Right cardiac atrium (tissue), 5 donors: ENCODE measurements at regions not wholly inside any gene's neighbourhood (a gene's known extent, or its start where the extent isn't known, plus 50 kb on each side); places are given as distances from the start of the nearest gene placed in this dataset.
"Not testable (repeated sequence)": the region's sequence is repeated elsewhere in the genome, so short reads cannot be mapped to it uniquely, and the experiment has no call there.

Experiments used
- ATAC-seq, 2 donors: fragments of 200-7000 bp; cut with Tn5 transposase; one replicate each; pipeline versions ENCODE4 v1.8.0 to v1.9.1; 2020; ENCODE audit warnings: moderate library complexity in 2 of 2, mild to moderate bottlenecking in 1 of 2
- DNase-seq, 3 donors: peaks; one replicate each; pipeline ENCODE4 v3.0.0-alpha.2; 2020
- H3K27ac ChIP-seq: one replicate; pipeline ENCODE4 v1.5.1; 2013; ENCODE audit warnings: mild to moderate bottlenecking, low read length, control low read depth, moderate library complexity
- H3K27me3 ChIP-seq: one replicate; pipeline ENCODE4 v1.6.1; 2013; ENCODE audit not compliant: control insufficient read depth, insufficient read depth
- H3K4me1 ChIP-seq: one replicate; pipeline ENCODE4 v1.6.1; 2013; ENCODE audit warnings: low read length; ENCODE audit not compliant: control insufficient read depth, insufficient read depth
- H3K4me3 ChIP-seq: one replicate; pipeline ENCODE4 v1.5.1; 2013; ENCODE audit warnings: low read length, control low read depth
- H3K9me3 ChIP-seq: one replicate; pipeline ENCODE4 v1.6.1; 2013; ENCODE audit warnings: low read length; ENCODE audit not compliant: control insufficient read depth
- WGBS: extraction: QIAGEN DNeasy Blood & Tissue Kit; methylation state at CpG from one replicate; pipeline ENCODE4 v1.1.7; 2013; 5-methylcytosine and 5-hydroxymethylcytosine counted together
- intact Hi-C, 4 donors: fragments of 100-400 bp; cut with DNase I; formaldehyde crosslinking; loops; one replicate each; pipeline versions ENCODE4 v1.11.0 to v1.14.0; 2022 to 2023
- donor health status: healthy with polysubstance abuse.
- donor health status: DM: no; HTN: yes; CAD: no.
- donor health status: DM: no; HTN: no; CAD: no.
- donor health status: DM: no; HTN: yes; CAD: no; lungs with severe emphysema.
- donor health status: DM: yes; HTN: yes; CAD: no.

DNA sequence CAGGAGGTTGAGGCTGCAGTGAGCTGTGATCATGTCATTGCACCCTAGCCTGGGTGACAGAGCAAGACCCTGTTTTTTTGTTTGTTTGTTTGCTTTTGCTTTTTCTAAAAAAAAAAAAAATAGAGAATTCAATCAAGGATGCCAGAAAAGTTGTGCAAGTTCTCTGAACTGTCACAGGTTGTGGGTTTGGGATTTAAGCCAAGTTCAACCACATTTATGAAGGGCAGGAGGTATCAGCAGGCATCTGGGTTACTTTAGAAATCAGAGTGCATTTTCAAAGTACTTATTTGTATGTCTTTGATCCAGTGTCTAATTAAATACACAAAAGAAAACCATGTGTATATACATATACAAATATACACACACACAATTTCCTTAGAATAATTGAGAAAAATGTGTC lies 151.2 kb upstream of the MINDY3 start:
- ATAC-seq (no peak), DNase-seq (no peak)
- Histone ChIP-seq H3K9me3 (no peaks in the 10 kb centered on the region), H3K27ac (no peak overlapping the region), H3K4me3 (no peak overlapping the region), H3K4me1 (no peaks in the 10 kb centered on the region), H3K27me3 (no peaks in the 10 kb centered on the region)
- intact Hi-C loops: no loop called here

DNA sequence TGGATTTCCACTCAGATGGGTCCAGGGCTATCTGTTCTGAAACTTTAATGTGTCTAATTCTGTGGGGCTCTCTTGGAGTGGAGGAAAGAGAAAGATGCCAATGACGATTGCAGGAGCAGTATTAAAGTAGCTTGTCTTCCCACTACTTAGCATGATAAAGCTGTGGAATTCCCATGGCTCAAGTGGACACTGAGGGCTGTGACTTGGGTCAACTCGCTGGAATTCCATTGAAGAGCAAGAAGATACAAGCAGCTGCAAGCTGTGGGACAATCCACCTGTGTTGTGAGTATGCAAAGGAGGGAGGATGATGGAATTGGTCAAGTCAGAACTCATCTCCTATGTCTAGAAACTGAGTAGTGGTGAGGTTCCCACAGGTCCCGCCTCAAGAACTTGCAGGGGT lies 154.2 kb upstream of the MINDY3 start:
- H3K4me3 ChIP-seq: no peak overlapping the region
- H3K9me3 ChIP-seq: no peaks in the 10 kb centered on the region
- ATAC-seq (no peak), DNase-seq (no peak)
- H3K27me3 ChIP-seq: no peaks in the 10 kb centered on the region
- intact Hi-C loops: no loop called here
- H3K27ac ChIP-seq: no peak overlapping the region
- H3K4me1 ChIP-seq: no peaks in the 10 kb centered on the region
- 59% methylated on average over 3 of the region's 3 CpGs for WGBS

DNA sequence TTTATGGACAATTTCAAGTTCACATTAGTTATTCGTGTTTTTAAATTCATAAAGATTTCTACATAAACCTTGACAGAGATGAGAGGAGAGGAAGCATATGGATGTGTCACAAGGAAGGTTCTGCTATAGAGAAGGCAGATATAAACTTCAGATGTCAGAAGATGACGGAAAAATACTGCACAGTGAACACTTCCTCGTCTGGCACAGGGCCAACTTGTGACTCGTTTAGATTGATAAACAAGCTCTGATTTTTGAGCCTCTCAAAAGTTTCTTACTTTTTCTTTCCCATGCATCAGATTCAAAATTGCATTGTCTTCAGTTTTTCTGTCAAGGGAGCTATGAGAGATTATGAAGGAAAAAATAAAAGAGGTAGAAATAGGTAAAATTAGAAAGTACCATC lies 156.4 kb upstream of the MINDY3 start:
- WGBS: 39% methylated on average over 4 of the region's 4 CpGs
- intact Hi-C loops: no loop called here
- ATAC-seq (no peak), DNase-seq (peak in 1 of 3 donors; percentile 8)
- Histone ChIP-seq H3K4me3 (no peak overlapping the region), H3K9me3 (no peaks in the 10 kb centered on the region), H3K27me3 (no peaks in the 10 kb centered on the region), H3K4me1 (no peaks in the 10 kb centered on the region), H3K27ac (no peak overlapping the region)

DNA sequence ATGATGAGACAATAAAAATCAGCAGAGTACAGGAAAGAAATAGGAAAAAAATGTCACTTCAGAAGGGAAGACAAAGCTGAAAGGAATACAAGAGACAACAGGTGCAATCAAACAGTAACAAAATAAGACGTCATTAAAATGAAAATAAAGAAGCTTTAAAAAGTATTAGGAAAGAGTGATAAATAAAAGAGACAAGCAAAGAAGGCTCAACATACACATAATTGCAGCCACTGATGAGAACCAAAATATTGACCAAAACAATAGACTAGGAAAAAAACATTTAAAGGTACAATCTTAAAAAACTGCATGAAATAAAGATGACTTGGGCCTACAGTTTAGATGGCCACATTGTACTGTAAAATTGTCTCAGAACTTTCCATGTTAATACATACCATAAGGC lies 160.5 kb upstream of the MINDY3 start:
- Histone ChIP-seq H3K4me1 (no peaks in the 10 kb centered on the region), H3K27ac (no peak overlapping the region), H3K27me3 (no peaks in the 10 kb centered on the region), H3K9me3 (no peaks in the 10 kb centered on the region), H3K4me3 (no peak overlapping the region)
- DNase-seq (no peak), ATAC-seq (no peak)
- 0% methylated on average over 1 of the region's 1 CpG for WGBS
- intact Hi-C loops: no loop called here

GRCh38 chr10:16026832-16027231 lies 166.5 kb upstream of the MINDY3 start:
- H3K4me3 ChIP-seq, H3K9me3 ChIP-seq, DNase-seq, H3K27ac ChIP-seq, H3K4me1 ChIP-seq, H3K27me3 ChIP-seq, ATAC-seq, intact Hi-C loops: not testable (repeated sequence)
- 88% methylated on average over 14 of the region's 14 CpGs for WGBS

GRCh38 chr10:16030562-16030961 lies 170.3 kb upstream of the MINDY3 start:
- 40% methylated on average over 1 of the region's 1 CpG for WGBS
- Histone ChIP-seq H3K9me3 (no peaks in the 10 kb centered on the region), H3K27ac (no peak overlapping the region), H3K27me3 (no peaks in the 10 kb centered on the region), H3K4me1 (no peaks in the 10 kb centered on the region), H3K4me3 (no peak overlapping the region)
- no peak for DNase-seq
- intact Hi-C loops: no loop called here
- no peak for ATAC-seq

GRCh38 chr10:16049050-16049449 lies 188.7 kb upstream of the MINDY3 start:
- no peaks in the 10 kb centered on the region for H3K27me3 ChIP-seq
- H3K4me3 ChIP-seq: no peak overlapping the region
- no peaks in the 10 kb centered on the region for H3K4me1 ChIP-seq
- intact Hi-C loops: no loop called here
- no peak overlapping the region for H3K27ac ChIP-seq
- ATAC-seq (no peak), DNase-seq (no peak)
- H3K9me3 ChIP-seq: no peaks in the 10 kb centered on the region
- 88% methylated on average over 4 of the region's 4 CpGs for WGBS

GRCh38 chr10:16049782-16050181 lies 189.5 kb upstream of the MINDY3 start:
- Histone ChIP-seq H3K4me1 (no peaks in the 10 kb centered on the region), H3K9me3 (no peaks in the 10 kb centered on the region), H3K27me3 (no peaks in the 10 kb centered on the region), H3K4me3 (no peak overlapping the region), H3K27ac (no peak overlapping the region)
- ATAC-seq (no peak), DNase-seq (no peak)
- intact Hi-C loops: no loop called here
- WGBS: 81% methylated on average over 7 of the region's 7 CpGs

GRCh38 chr10:16063350-16063749 lies 203.0 kb upstream of the MINDY3 start:
- Histone ChIP-seq H3K4me1 (no peaks in the 10 kb centered on the region), H3K27me3 (no peaks in the 10 kb centered on the region), H3K9me3 (no peaks in the 10 kb centered on the region), H3K27ac (no peak overlapping the region), H3K4me3 (no peak overlapping the region)
- ATAC-seq (no peak), DNase-seq (no peak)
- intact Hi-C loops: no loop called here
- 21% methylated on average over 1 of the region's 1 CpG for WGBS

DNA sequence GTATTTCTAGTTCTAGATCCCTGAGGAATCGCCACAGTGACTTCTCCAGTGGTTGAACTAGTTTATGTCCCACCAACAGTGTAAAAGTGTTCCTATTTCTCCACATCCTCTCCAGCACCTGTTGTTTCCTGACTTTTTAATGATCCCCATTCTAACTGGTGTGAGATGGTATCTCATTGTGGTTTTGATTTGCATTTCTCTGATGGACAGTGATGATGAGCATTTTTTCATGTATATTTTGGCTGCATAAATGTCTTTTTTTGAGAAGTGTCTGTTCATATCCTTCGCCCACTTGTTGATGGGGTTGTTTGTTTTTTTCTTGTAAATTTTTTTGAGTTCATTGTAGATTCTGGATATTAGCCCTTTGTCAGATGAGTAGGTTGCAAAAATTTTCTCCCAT lies 223.2 kb upstream of the MINDY3 start:
- H3K4me1 ChIP-seq, ATAC-seq, H3K4me3 ChIP-seq, intact Hi-C loops, DNase-seq, H3K9me3 ChIP-seq, H3K27me3 ChIP-seq, H3K27ac ChIP-seq: not testable (repeated sequence)
- WGBS: 87% methylated on average over 2 of the region's 2 CpGs

GRCh38 chr10:16105082-16105481 lies 244.8 kb upstream of the MINDY3 start:
- ATAC-seq: no peak
- DNase-seq: no peak
- Histone ChIP-seq H3K9me3 (no peaks in the 10 kb centered on the region), H3K4me3 (no peak overlapping the region), H3K27me3 (no peaks in the 10 kb centered on the region), H3K4me1 (no peaks in the 10 kb centered on the region), H3K27ac (no peak overlapping the region)
- intact Hi-C loops: no loop called here
- 57% methylated on average over 3 of the region's 3 CpGs for WGBS
